Right lobe of liver (tissue), 4 donors: ENCODE measurements at regions not wholly inside any gene's neighbourhood (a gene's known extent, or its start where the extent isn't known, plus 50 kb on each side); places are given as distances from the start of the nearest gene placed in this dataset.
"Not testable (repeated sequence)": the region's sequence is repeated elsewhere in the genome, so short reads cannot be mapped to it uniquely, and the experiment has no call there.

Source experiments
- CTCF ChIP-seq, 4 donors: fragments of 200-600 bp in 3 of 4; fragments of 450-650 bp in 1 of 4; IDR thresholded peaks; one replicate each; pipeline versions ENCODE4 v1.5.1 to v1.8.0; 2016 to 2022; ENCODE audit warnings: antibody characterized with exemption in 4 of 4, mild to moderate bottlenecking in 2 of 4
- POLR2A ChIP-seq: fragments of 450-650 bp; IDR thresholded peaks from one replicate; pipeline ENCODE4 v1.6.1; 2017; ENCODE audit warnings: antibody characterized with exemption, mild to moderate bottlenecking
- donor health status: DM: no; HTN: no; CAD: no.
- donor health status: DM: no; HTN: no; CAD: no.
- donor health status: DM: no; HTN: yes; CAD: no.

- not testable (repeated sequence) for TF ChIP-seq CTCF (IDR thresholded peaks at IDR 0.05); POLR2A
These were observed 540.1 kb downstream of the TBC1D22A start for GRCh38 chr22:47302587-47302986.
